Suprapubic skin (tissue), 4 donors: ENCODE measurements at regions not wholly inside any gene's neighbourhood (a gene's known extent, or its start where the extent isn't known, plus 50 kb on each side); places are given as distances from the start of the nearest gene placed in this dataset.

ENCODE experiments used
- EP300 ChIP-seq: sonication (generic); formaldehyde crosslinking; IDR thresholded peaks from one replicate; pipeline ENCODE4 v1.6.1; 2017; ENCODE audit warnings: antibody characterized with exemption
- POLR2A ChIP-seq, 2 donors: fragments of 450-650 bp; IDR thresholded peaks; one replicate each; pipeline ENCODE4 v1.6.1; 2017; ENCODE audit warnings: antibody characterized with exemption in 2 of 2, mild to moderate bottlenecking in 2 of 2, moderate library complexity in 2 of 2
- POLR2AphosphoS5 ChIP-seq, 3 donors: sonication (generic); formaldehyde crosslinking; IDR thresholded peaks; one replicate each; pipeline ENCODE4 v1.6.1; 2017; ENCODE audit warnings: antibody characterized with exemption in 3 of 3
- TF ChIP-seq, protein P1 (sequence below), 2 donors: fragments of 200-600 bp in 1 of 2; fragments of 450-650 bp in 1 of 2; sonication (generic) in 1 of 2; IDR thresholded peaks; one replicate each; pipeline ENCODE4 v1.5.1; 2016 to 2019; ENCODE audit warnings: antibody characterized with exemption in 2 of 2, mild to moderate bottlenecking in 1 of 2, moderate library complexity in 1 of 2

DNA sequence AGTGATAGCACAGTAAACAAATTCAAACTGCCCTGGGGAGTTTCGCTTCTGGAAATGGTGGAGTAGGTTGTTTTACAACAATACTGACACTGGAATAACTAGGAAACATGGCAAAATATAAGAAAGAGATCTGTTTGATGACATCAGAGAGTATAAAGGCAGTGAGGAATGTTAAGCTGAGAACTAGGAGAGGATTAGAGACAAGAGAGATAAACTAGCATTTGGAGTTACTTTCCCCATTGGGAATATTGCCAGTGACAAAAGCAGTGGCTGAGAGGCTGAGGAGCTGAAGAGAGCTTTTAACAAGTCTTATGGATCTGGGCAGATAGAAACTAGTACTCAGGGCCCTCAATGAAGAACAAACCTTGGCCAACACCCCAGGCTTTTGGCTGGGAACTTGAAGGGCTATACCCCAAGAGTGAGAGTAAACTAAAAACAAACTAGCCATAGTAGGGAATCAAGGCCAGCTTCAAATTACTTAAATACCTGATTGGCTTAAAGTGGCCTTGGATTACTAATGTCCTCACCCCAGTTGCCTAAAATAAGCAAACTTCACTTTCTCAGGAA lies 280.4 kb downstream of the KLF13 start:
- TF ChIP-seq POLR2A (IDR thresholded peaks at IDR 0.05) (no peak), POLR2AphosphoS5 (IDR thresholded peaks at IDR 0.05) (no peak), EP300 (no peak)
- TF ChIP-seq, protein P1, sequence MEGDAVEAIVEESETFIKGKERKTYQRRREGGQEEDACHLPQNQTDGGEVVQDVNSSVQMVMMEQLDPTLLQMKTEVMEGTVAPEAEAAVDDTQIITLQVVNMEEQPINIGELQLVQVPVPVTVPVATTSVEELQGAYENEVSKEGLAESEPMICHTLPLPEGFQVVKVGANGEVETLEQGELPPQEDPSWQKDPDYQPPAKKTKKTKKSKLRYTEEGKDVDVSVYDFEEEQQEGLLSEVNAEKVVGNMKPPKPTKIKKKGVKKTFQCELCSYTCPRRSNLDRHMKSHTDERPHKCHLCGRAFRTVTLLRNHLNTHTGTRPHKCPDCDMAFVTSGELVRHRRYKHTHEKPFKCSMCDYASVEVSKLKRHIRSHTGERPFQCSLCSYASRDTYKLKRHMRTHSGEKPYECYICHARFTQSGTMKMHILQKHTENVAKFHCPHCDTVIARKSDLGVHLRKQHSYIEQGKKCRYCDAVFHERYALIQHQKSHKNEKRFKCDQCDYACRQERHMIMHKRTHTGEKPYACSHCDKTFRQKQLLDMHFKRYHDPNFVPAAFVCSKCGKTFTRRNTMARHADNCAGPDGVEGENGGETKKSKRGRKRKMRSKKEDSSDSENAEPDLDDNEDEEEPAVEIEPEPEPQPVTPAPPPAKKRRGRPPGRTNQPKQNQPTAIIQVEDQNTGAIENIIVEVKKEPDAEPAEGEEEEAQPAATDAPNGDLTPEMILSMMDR (IDR thresholded peaks at IDR 0.05), result no peak
